GM12891 (cell line): ENCODE measurements at regions not wholly inside any gene's neighbourhood (a gene's known extent, or its start where the extent isn't known, plus 50 kb on each side); places are given as distances from the start of the nearest gene placed in this dataset.

Source experiments
- POLR2A ChIP-seq: IDR thresholded peaks from 2 replicates; pipeline ENCODE4 v1.6.1; 2011; ENCODE audit warnings: low read depth, low read length, control low read depth
- POLR2AphosphoS5 ChIP-seq: IDR thresholded peaks from 2 replicates; pipeline ENCODE4 v1.6.1; 2011; ENCODE audit warnings: low read depth, low read length, control low read depth
- SPI1 ChIP-seq: IDR thresholded peaks from 2 replicates; pipeline ENCODE4 v1.6.1; 2011; ENCODE audit warnings: low read depth, low read length, control low read depth
- TAF1 ChIP-seq: IDR thresholded peaks from 2 replicates; pipeline ENCODE4 v1.6.1; 2011; ENCODE audit warnings: low read depth, low read length, control low read depth

- TF ChIP-seq POLR2AphosphoS5, result no peak
- no peak for TF ChIP-seq TAF1
- no peak for TF ChIP-seq POLR2A
- no peak for TF ChIP-seq SPI1
These were observed 452.7 kb upstream of the CDH9 start for GRCh38 chr5:27491047-27491446.
